NCI-H2107 treated with DMSO at 0.1 percent for 48 hours (cell line): ENCODE measurements at regions not wholly inside any gene's neighbourhood (a gene's known extent, or its start where the extent isn't known, plus 50 kb on each side); places are given as distances from the start of the nearest gene placed in this dataset.
A peak's percentile ranks its signal among the peaks of the same experiment; 100 is the strongest.

Experiments
- DNase-seq: peaks from one replicate; lab custom pipeline; 2025; ENCODE audit not compliant: unreplicated experiment; lab: John Stamatoyannopoulos, UW

DNA sequence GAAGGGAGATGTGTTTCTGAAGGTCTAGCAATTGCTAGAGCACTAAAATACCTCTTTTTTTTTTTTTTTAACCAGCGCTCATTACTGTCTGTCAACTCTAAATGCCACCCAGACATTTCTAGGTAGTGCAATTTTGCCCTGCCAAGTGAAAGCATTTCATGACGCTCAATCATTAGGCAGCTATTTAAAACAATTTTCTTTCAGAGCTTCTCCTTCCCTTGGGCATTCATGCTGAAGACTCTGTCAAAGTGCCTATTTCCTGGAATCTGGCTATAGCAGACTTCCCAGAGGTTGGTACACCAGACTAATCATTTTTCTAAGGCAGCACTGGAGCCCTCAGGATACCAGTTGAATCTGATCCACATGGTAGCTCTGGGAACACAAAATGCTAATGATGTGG lies 97.0 kb upstream of the ANKRD55 start:
- DNase-seq, result no peak

DNA sequence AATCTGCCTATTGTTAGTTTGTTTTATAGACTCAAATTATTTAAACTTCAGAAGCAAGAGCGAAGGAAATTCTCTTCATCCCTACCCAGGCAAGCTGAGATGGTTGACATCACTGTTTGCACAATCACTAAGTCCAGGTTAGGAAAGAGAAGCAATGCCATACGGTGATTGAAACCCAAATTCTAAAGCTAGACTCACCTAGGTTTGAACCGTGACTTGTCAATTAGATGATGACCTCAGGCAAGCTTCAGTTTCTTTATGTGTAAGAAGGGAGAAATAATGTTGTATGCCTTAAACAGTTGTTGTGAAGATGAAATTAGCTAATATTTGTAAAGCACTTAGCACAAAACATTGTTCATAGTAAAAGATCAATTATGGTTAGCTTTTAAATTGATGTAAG lies 96.5 kb upstream of the ANKRD55 start:
- DNase-seq, result no peak

- no peak for DNase-seq
These were observed 95.8 kb upstream of the ANKRD55 start for GRCh38 chr5:56328753-56329560.

GRCh38 chr5:56327809-56328208 lies 94.7 kb upstream of the ANKRD55 start:
- DNase-seq, result no peak

DNA sequence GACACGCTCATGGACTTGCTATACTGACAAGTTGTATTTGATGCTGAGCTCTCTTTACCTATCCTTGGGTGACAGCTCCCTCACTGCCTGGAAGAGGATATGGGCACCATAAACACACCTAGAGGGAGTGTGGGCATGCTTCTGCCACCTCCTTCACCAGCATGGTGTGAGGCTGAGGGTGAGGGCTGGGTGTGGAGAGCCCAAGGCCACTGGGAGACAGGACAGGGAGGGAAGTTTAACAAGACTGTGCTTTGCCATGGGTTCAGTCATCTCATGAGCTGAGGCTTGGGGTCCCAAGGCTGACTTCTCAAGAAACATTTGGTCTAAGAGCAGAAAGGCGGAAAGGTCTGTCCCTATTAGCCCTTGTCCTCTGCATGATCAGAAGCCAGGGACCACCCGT lies 93.6 kb upstream of the ANKRD55 start:
- no peak for DNase-seq

GRCh38 chr5:56326116-56326515 lies 93.0 kb upstream of the ANKRD55 start:
- no peak for DNase-seq

DNA sequence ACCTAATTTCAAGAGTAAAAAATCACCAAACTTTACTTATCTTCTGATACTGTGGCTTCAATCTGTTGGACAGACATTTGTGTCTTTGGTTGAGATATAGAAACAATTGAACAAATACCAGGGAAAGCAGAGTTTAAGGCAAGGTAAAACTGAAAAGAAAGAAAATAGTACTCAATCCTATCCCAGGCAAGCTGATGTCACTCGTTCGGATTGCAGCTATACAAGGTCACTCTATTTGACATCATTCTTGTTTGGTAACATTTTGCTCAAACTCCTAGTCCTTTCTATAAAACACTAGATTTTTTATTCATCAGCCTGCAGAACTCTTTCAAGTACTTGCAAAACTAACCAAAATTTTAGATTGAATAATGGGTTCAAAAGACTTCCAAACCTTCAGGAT lies 91.9 kb upstream of the ANKRD55 start:
- DNase-seq, result no peak

DNA sequence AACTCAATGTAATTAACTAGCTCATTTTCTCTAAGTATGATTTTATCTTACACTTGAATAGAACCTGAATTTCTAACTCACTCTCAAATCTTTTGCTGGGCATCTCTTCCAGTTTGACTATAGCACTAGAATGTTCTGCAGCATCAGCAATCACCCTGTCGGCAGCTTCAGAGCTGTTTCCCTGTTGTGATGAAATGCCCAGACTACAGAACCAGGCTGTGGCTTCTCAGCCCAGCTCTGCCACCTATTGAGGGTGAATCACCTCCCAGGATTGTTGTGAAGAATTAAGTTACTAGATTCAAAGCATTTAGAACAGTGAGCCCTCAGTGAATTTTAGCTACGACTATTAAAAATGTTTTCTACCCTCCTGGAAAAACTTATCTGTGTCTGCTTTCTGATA lies 90.4 kb upstream of the ANKRD55 start:
- DNase-seq, result no peak

GRCh38 chr5:56322592-56322991 lies 89.5 kb upstream of the ANKRD55 start:
- DNase-seq, result no peak

GRCh38 chr5:56321236-56321881 lies 88.2 kb upstream of the ANKRD55 start:
- no peak for DNase-seq

DNA sequence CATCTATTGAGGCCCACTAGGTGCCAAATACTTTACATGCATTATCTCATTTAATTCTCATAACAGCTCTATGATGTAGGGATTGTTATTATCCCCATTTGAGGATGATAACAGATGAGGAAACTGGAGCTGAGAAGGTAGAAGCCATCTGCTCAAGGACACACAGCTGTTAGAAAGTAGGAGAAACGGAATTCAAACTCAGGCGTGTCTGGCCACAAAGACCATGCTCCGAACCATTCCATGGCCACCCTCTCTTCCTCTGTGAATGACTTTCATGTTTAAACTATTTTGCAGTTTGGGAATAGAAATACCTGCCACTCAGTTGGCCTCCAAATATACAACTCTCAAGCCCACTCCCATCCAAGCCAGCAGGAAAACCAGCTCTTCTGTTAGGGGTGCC lies 87.6 kb upstream of the ANKRD55 start:
- no peak for DNase-seq

GRCh38 chr5:56319526-56320181 lies 86.5 kb upstream of the ANKRD55 start:
- peak; percentile 2 for DNase-seq

DNA sequence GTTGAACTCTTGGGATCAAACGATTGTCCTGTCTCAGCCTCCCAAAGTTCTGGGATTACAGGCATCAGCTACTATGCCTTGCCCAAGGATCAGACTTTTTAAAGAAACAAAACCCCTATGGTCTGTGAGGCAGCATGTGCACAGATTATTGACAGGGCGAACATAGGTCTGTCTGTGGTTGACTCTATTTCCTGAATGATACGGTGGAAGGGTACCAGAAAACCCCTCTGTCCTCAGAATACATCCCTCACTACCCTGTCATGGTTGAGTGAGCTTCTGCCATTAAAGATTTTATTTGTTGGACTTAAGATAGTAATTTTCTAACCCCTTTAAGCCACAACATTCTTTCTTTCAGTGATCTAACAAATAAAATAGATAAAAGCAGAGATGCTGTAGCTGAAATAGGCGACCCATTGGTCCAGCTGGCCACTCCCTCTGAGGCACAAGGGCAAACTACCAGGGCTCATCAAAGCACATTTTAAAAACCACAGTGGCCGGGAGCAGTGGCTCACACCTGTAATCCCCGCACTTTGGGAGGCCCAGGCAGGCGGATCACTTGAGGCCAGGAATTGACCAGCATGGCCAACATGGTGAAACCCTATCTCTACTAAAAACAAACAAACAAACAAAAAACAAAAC lies 84.9 kb upstream of the ANKRD55 start:
- no peak for DNase-seq

DNA sequence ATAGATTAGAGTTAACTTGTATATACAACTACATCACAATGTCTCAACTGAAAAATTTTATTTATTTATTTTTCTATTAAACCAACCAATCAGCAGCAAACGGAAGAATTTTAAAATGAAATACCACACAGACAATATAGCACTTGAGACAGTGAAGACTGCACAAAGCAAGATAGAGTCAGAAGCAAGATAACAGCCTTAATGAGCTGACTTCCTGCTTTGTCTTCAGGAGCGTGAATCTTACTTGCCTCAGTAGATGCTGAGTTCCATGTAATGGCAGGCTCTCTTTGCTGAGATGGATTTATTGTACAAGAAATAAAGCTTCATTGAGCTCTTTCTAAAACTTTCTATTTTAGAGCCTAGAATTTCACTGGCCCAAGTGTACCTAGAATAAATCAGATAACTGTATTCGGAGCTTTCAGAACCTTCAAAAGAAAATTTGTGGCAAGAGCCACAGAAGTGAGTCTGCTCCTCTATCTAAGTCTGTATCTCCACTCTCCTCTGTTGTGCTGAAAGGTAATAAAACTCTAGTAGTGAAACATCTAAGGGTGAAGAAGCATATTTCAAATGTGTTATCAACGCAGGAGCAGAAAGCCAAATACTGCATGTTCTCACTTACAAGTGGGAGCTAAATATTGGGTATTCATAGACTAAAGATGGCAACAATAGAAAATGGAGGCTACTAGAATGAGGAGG lies 83.3 kb upstream of the ANKRD55 start:
- DNase-seq, result no peak

GRCh38 chr5:56314529-56314928 lies 81.4 kb upstream of the ANKRD55 start:
- no peak for DNase-seq

- no peak for DNase-seq
These were observed 80.5 kb upstream of the ANKRD55 start for GRCh38 chr5:56313596-56313995.

- DNase-seq, result no peak
These were observed 79.9 kb upstream of the ANKRD55 start for GRCh38 chr5:56313004-56313531.

- no peak for DNase-seq
These were observed 78.3 kb upstream of the ANKRD55 start for GRCh38 chr5:56311306-56311905.

- DNase-seq, result no peak
These were observed 77.6 kb upstream of the ANKRD55 start for GRCh38 chr5:56310711-56311204.

GRCh38 chr5:56309262-56309826 lies 76.2 kb upstream of the ANKRD55 start:
- no peak for DNase-seq
